Mesodermal cell (in vitro differentiated cells): ENCODE measurements at regions not wholly inside any gene's neighbourhood (a gene's known extent, or its start where the extent isn't known, plus 50 kb on each side); places are given as distances from the start of the nearest gene placed in this dataset.

ENCODE experiments used
- H3K27ac ChIP-seq: 2 replicates; pipeline ENCODE4 v1.7.0; 2013; ENCODE audit warnings: mild to moderate bottlenecking, low read depth, low read length, moderate library complexity; ENCODE audit not compliant: severe bottlenecking
- H3K36me3 ChIP-seq: 2 replicates; pipeline ENCODE4 v1.7.1; 2013; ENCODE audit warnings: mild to moderate bottlenecking, low read length, moderate library complexity; ENCODE audit not compliant: control insufficient read depth, insufficient read depth
- H3K4me1 ChIP-seq: one replicate; pipeline ENCODE4 v1.7.1; 2013; ENCODE audit warnings: mild to moderate bottlenecking, low read length; ENCODE audit not compliant: insufficient read depth, control insufficient read depth, poor library complexity, severe bottlenecking
- H3K4me3 ChIP-seq: 2 replicates; pipeline ENCODE4 v1.7.0; 2013; ENCODE audit warnings: low read length, control low read depth, mild to moderate bottlenecking; ENCODE audit not compliant: insufficient read depth, poor library complexity, severe bottlenecking; ENCODE audit errors: extremely low read depth
- H3K9me3 ChIP-seq: 2 replicates; pipeline ENCODE4 v1.7.1; 2013; ENCODE audit warnings: mild to moderate bottlenecking, low read length, moderate library complexity; ENCODE audit not compliant: control insufficient read depth
- WGBS, 2 experiments: methylation state at CpG; one replicate each; pipeline ENCODE4 v1.1.5; 2013; ENCODE audit warnings: missing lambda C conversion rate in 2 of 2; ENCODE audit not compliant: insufficient coverage in 2 of 2; 5-methylcytosine and 5-hydroxymethylcytosine counted together

DNA sequence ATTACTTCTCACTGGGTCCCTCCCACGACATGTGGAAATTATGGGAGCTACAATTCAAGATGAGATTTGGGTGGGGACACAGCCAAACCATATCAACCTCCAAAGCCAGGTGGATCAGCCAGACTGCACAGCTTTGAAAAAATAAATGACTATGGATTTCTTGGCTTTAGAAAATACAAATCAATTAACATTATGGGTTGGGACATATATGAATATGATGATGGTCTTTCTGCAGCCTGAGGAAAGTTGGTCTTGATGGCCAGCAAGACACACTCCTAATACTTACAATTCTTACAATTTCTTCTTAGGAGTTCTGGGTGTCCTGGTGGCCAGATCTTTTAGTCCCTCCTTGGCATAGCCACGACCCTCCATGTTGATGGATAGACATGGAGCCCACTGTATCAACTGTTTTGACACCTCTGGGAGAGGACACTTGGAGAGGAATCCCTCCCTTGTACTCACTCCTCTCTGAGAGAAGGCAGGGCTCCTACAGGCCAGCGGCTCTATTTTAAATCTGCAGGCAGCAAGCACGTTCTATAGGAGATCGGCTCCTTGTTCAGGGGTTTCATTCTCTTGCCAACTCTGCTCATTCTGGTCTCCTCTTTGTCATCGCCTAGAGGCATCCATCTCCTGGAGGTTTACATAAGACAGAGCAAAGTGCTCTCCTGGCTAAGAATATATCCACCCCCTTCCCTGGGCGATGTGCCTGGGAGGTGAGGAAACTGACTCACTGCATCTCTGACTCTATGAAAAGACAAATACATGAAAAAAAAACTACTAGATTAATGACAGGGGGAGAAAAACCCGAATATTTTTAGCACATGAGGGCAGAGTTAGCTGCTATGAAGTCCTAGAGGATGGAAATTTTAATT lies 145.9 kb downstream of the CARTPT start:
- H3K36me3 ChIP-seq: no peaks in the 10 kb centered on the region
- no peaks in the 10 kb centered on the region for H3K4me1 ChIP-seq
- 89 to 93% methylated on average over 5 to 6 of the region's 8 CpGs for WGBS, 2 experiments
- peaks cover 5% of the 10 kb centered on the region for H3K9me3 ChIP-seq
- H3K27ac ChIP-seq: no peak overlapping the region
- no peak overlapping the region for H3K4me3 ChIP-seq

DNA sequence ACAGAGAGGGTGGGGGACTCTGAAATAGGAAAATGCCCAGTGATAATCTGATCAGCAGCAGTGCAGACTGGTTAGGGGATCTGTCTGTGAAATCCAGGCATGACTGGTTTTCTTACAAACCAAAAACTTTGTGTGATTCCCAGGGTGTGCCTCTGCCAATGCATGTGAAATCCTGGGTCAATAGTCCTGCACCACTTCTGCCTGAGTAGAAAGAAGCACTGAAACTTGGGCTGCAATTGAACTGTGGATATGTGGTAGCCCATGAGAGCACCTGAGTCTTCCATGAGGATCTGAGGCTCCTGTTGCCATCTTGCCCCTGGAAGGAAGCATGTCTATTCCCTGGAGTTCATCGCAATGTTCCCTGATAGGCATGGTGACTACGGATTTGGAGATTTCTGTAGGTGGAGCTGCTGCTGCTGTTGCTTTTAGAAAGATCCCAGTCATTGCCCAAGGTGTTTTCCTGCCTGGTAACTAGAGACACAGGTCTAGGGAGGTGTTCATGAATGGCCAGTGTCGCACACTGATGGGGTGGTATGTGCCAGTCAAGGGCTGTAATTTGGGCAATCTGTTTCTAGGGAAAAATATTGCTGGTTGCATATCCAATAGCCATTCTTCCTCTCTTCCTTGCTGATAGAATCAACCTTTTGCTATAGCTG lies 146.7 kb downstream of the CARTPT start:
- H3K9me3 ChIP-seq: peaks cover 5% of the 10 kb centered on the region
- no peaks in the 10 kb centered on the region for H3K36me3 ChIP-seq
- no peak overlapping the region for H3K27ac ChIP-seq
- 85% methylated on average over 2 of the region's 3 CpGs; no CpG with 5 or more reads in 1 of the 2 experiments for WGBS, 2 experiments
- no peaks in the 10 kb centered on the region for H3K4me1 ChIP-seq
- no peak overlapping the region for H3K4me3 ChIP-seq

DNA sequence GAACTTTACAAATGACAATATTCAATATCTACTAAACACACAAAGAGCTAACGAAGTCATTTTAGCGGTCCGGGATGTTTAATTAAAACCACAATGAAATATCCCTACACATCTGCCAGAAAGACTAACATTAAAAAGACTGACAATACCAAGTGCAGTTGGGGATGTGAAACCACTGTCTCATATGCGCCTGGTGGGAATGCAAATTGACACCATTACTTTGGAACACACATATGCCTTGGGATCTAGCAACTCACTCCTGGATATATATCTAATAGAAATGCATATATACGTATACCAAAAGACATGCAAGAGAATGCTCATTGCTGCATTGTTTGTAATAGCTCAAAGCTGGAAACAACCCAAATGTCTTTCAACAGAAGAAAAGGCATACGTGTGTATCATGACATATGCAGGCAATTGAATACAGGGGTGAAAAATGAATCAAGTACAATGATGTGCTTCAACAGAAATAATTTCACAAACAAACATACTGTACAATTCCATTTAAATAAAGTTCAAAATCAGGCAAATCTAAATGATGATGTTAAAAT lies 153.3 kb downstream of the CARTPT start:
- H3K4me3 ChIP-seq: no peak overlapping the region
- no peaks in the 10 kb centered on the region for H3K4me1 ChIP-seq
- WGBS, 2 experiments: 50% methylated on average over 2 of the region's 6 CpGs; no CpG with 5 or more reads in 1 of the 2 experiments
- H3K9me3 ChIP-seq: no peaks in the 10 kb centered on the region
- H3K36me3 ChIP-seq: no peaks in the 10 kb centered on the region
- no peak overlapping the region for H3K27ac ChIP-seq

DNA sequence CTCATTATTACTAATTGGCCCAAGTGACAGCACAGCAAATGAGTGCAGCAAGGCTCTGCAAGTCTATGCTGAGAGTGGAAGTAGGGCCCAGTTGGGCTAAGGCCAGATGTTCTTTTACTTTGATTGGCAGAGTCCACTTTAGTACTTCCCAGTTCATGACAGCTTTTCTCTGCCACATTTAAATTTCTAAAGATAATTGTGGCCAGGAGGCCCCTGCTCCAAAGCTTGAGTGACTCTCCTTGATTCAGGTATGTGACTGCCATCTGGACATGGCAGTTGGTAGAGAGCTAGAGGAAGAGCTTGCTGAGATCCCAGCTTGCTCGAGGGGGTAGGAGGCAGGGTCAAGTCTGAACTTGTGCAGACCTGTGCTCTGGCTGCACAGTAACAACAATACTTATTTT lies 154.1 kb downstream of the CARTPT start:
- no peaks in the 10 kb centered on the region for H3K36me3 ChIP-seq
- no peak overlapping the region for H3K4me3 ChIP-seq
- H3K27ac ChIP-seq: no peak overlapping the region
- H3K4me1 ChIP-seq: no peaks in the 10 kb centered on the region
- 60% methylated on average over 1 of the region's 1 CpG; no CpG with 5 or more reads in 1 of the 2 experiments for WGBS, 2 experiments
- no peaks in the 10 kb centered on the region for H3K9me3 ChIP-seq

DNA sequence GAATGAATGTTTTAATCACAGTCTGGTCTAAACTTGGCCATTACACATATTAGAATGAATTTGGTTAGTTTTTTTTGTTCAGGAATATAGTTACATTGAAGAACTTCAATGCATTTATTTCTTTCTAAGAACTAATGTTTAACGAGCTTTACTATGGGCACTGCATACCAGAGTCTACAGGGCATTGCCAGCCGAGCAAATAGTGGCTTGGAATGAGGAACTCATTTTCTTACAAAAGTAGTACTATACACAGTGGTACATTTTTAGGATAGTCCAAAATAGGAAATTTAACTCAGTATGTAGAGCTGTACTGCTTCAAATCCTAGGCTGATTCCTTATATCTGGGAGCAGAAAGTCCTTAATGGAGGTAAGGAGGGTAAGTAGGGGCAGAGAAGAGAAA lies 155.4 kb downstream of the CARTPT start:
- no peaks in the 10 kb centered on the region for H3K4me1 ChIP-seq
- no peaks in the 10 kb centered on the region for H3K9me3 ChIP-seq
- WGBS, 2 experiments: no CpG with 5 or more reads among the region's 2 CpGs
- no peak overlapping the region for H3K27ac ChIP-seq
- no peak overlapping the region for H3K4me3 ChIP-seq
- no peaks in the 10 kb centered on the region for H3K36me3 ChIP-seq

DNA sequence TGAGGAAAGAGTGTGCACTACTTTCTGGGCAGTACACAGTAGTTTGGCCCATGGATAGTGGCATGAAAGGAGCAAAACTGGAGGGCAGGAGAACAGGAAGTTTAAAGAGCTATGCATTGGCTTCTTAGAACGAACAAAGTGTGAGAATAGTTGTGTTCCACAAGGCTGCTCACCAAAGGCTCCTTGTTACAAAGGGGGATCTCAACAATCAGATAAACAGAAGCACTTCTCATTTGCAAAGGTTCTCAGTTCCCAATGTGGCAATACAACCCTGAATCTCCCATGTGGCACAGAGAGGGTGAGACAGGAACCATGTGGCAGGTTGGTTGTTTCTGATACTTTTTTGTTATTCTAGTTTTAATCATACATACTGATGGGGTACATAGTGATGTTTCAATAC lies 158.4 kb downstream of the CARTPT start:
- no peaks in the 10 kb centered on the region for H3K4me1 ChIP-seq
- no peak overlapping the region for H3K27ac ChIP-seq
- no peaks in the 10 kb centered on the region for H3K36me3 ChIP-seq
- H3K4me3 ChIP-seq: no peak overlapping the region
- 86% methylated on average over 1 of the region's 1 CpG; no CpG with 5 or more reads in 1 of the 2 experiments for WGBS, 2 experiments
- no peaks in the 10 kb centered on the region for H3K9me3 ChIP-seq

DNA sequence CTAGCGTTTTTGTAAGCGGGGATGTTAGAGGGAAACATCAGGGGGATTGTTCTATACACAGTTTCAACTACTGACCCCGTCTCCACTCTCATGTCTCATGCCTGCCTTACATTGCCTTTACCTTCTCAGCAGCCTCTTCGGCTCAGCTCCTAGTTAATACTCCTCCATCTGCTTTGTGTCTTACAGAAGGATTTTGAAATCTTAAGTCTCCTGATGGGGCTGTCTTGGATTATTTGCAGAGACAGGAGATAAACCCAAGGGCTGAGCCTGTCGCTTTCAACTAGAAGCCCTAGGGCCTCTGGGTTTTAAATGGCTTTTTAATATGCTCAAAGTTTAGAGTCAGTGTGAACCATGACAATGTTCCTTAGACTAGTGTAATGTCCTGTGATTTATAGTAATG lies 161.5 kb downstream of the CARTPT start:
- H3K36me3 ChIP-seq: no peaks in the 10 kb centered on the region
- no peaks in the 10 kb centered on the region for H3K4me1 ChIP-seq
- no peaks in the 10 kb centered on the region for H3K9me3 ChIP-seq
- no peak overlapping the region for H3K27ac ChIP-seq
- no peak overlapping the region for H3K4me3 ChIP-seq
- 86 to 97% methylated on average over 1 to 5 of the region's 5 CpGs for WGBS, 2 experiments

DNA sequence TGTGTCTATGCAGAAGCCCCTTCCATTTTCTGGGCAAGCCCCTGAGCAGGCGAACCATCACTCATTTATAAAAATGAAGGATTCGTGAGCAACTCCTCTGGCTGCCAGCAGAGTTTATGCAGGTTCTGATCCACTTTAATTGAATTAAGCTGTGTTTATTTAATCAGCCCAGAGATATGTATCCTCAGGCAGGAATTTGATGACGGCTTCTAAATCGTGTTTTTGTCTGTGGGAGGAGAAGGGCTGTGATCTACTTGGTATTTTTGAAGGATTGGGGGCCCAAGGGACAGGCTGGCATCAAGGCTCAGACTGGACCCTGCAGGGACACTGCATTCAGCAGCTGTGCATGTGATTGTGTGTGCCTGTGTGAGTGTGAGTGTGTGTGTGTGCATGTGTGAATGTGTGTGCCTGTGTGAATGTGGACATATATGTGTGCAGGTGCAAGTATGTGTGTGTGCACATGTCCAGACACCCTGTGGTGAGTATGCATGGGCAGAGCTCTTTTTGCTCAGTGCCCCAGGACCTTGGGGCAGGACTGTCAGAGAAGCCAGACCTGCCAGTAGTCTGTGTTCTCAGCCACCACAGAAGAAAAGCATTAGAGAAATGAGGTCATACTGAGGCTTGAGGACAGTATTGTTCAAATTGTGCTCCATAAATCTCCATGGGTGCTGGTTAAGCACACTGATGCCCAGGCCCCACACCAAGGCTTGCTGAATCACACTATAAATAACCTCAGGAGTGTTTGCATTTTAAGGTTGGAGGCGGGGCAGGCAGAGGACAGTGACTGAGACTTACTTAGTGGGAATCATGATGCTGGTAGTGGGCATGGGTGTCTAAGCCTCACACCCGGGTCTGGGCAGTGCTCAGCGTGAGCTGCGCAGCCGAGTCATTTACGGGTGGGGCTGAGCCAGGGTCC lies 164.0 kb downstream of the CARTPT start:
- H3K36me3 ChIP-seq: no peaks in the 10 kb centered on the region
- H3K4me1 ChIP-seq: no peaks in the 10 kb centered on the region
- H3K9me3 ChIP-seq: no peaks in the 10 kb centered on the region
- no peak overlapping the region for H3K27ac ChIP-seq
- no peak overlapping the region for H3K4me3 ChIP-seq
- 89 to 98% methylated on average over 8 to 9 of the region's 10 CpGs for WGBS, 2 experiments

DNA sequence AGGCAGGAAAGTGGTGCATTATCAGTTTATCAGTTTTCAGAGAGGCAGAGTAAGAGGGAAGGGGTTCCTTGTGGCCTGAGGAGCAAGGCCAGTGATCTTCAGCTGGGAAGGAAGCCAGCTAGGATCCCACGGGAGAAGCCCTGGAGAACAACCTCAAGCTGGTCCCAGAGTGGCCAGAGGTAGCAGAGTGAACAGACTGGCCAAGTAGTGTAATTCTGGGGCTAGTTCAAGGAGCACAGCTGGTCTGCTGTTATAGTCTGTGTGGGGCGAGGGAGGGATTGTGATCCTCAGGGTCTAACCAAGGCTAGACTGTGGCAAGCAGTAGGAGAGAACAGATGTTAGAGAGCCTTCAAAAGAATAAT lies 164.6 kb downstream of the CARTPT start:
- 94 to 100% methylated on average over 2 of the region's 2 CpGs for WGBS, 2 experiments
- no peaks in the 10 kb centered on the region for H3K4me1 ChIP-seq
- H3K9me3 ChIP-seq: no peaks in the 10 kb centered on the region
- H3K27ac ChIP-seq: no peak overlapping the region
- H3K4me3 ChIP-seq: no peak overlapping the region
- no peaks in the 10 kb centered on the region for H3K36me3 ChIP-seq

DNA sequence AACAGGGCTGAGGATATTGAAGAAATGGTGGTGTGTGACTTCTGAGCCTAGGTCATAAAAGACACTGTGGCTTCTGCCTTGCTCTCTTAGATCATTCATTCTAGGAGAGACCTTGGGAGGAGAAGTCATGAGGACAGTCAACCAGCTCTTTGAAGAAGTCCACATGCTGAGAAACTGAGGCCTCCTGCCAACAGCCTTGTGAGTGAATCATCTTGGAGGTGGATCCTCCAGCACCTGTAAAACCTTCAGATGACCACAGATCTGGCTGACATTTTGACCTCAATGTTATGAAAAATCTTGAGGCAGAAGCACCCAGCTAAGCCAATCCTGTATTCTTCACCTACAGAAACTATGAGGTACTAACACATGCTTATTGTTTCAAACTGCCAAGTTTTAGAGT lies 165.9 kb downstream of the CARTPT start:
- H3K4me3 ChIP-seq: no peak overlapping the region
- H3K9me3 ChIP-seq: no peaks in the 10 kb centered on the region
- H3K4me1 ChIP-seq: no peaks in the 10 kb centered on the region
- H3K27ac ChIP-seq: no peak overlapping the region
- H3K36me3 ChIP-seq: no peaks in the 10 kb centered on the region
